ENCODE measurements at regions not wholly inside any gene's neighbourhood (a gene's known extent, or its start where the extent isn't known, plus 50 kb on each side); places are given as distances from the start of the nearest gene placed in this dataset.
"Not testable (repeated sequence)": the region's sequence is repeated elsewhere in the genome, so short reads cannot be mapped to it uniquely, and the experiment has no call there.

DNA sequence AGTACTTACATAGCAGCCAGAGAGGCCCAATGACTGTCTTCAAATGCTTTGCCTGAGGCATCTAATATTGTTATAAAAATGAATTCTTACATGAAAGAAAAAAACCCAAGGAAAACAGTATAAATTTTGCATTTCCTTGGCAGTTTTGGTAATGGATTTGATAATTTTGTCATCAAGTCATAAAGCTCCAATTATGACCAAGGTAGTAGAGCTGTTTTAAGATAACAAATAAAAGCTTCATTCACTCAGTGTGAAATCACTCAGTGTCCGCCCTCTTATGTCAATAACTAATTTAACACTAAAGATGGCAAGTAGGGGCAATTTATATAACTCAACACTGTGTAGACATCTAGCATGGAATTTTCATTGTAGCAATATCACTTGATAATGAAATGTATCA, 193.9 kb downstream of the ANKRD7 start:
- no peak for DNase-seq

DNA sequence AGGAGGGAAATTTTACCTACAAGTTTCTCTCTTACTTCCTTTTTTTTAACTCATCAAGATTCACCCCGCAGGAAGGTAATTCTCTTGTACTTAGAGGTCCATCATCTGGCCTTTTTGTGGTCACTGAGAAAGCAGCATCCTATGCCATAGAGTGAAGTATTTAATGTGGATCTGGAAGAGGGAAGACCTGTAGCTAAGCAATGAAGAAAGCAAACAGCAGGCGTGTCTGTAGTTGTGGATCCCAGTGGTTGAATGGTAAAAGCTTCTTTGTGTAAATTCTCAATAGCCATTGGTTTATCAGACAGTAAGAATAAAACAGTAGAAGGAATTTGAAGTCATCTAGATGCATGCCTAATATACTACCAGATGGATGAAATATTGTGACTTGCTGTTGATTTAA, 196.4 kb downstream of the ANKRD7 start:
- no peak for DNase-seq

DNA sequence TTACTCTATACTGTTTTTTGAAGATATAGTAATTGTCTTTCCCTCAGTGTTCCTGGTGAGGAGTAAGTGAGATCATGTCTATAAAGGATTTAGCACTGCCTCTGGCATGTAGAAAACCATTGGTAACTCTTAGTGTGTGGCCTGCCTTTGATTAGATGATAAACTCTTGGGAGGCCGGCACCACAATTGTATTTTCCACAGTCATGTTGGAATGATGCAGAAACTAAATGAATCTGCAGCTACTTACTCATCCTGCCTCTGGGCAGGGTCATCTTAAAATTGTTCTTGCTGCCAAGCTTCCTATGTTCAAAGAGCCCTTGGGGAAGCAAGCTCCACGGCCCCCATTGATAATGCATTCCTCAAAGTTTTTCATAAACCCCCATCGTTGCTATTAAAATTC, 204.6 kb downstream of the ANKRD7 start:
- DNase-seq: no peak

DNA sequence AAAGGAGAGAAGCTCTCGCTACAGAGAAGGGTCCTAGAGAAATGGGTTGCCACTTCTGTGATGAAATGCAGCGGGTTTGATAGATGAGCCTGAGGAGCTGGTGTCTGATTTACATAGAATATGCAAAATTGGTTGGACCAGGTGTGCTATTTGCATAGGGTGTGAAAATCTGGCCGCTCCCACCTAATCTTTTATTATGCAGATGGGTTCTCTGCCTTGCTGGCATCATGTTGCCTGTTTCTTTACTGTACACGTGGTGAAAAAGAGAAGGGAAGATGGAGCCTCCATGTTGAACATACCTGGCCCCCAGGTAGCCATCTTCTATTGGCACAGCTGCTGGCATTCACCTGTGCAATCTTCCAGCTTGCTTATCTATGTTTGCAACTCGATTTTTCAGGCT, 212.2 kb downstream of the ANKRD7 start:
- no peak for DNase-seq

DNA sequence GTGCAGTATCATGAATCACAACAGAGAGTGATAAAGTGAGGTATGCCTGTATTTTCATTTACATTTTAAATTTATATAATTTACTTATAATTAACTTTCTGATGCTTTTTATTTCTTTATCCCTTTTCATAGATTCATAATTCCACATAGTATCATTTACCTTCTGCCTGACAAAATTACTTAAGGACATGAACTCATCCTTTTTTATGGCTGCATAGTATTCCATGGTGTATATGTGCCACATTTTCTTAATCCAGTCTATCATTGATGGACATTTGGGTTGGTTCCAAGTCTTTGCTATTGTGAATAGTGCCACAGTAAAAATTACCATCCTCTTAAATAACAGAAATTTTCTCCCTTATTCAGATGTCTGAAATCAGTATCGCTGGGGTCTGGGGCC, 224.5 kb downstream of the ANKRD7 start:
- not testable (repeated sequence) for DNase-seq

DNA sequence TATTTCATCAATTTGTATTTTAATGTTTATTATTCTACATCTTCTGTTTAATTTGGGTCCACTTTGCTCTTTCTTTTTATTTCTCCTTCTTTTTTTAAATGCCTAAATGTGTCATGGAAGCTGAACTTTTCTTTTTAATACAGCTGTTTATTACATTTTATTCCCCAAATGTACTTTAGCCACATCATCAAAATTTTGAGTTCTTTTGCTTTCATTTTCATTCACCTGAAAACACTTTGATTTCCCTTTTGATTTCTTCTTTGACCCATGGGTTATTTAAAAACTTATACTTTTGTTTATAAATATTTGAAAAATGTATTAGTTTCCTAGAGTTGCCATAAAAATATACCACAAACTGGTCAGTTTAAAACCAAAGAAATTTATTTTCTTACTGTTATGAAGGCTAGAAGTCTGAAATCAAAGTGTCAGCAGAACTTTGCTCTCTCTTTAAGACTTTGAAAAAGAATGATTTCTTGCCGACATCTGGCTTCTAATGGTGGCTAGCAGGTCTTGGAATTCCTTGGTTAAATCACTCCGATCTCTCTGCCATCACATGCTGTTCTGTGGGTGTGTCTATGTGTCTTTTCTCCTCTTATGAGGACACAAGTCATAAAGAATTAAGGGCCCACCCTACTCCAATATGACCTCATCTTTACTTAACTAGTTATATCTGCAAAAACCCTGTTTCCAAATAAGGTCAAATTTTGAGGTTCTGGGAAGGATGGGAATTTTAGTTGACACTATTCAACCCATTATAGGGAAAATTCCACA, 225.5 kb downstream of the ANKRD7 start:
- DNase-seq: no peak

DNA sequence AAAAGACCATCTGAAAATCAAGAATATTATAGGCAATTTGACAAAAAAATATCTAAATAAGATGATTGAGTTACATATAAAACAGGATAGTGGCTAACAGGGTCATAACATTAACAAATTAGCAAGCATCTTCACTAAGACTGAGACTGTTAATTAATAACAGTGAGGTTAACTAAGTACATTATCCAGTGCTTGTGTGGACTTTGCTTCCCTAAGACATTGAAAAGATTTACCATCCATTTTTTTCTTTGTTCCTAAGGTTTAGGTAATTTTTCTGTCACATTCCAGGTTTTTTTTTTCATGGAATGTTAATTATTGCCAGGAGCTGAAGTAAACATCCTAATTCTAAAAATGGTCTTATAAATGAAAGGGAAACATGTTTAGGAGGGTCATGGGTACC, 227.6 kb downstream of the ANKRD7 start:
- DNase-seq: no peak

DNA sequence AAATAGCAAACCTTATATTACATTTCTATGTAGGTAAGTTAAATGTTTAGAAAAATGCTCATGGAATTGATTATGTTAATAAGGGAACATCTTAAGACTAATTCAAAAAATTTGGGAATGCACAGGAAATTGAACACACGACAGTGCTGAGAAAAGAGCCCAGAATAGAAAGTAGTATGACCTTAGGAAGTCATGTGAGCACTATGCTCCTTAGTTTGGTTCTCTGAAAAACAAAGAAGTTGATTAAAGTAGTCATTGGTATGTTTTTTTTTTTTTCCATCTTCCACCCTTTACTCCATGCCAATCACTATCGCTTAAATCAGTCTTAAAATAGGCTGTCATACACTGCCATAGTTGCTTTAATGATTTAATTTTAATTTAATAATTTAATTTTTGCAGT, 242.9 kb downstream of the ANKRD7 start:
- DNase-seq: no peak

DNA sequence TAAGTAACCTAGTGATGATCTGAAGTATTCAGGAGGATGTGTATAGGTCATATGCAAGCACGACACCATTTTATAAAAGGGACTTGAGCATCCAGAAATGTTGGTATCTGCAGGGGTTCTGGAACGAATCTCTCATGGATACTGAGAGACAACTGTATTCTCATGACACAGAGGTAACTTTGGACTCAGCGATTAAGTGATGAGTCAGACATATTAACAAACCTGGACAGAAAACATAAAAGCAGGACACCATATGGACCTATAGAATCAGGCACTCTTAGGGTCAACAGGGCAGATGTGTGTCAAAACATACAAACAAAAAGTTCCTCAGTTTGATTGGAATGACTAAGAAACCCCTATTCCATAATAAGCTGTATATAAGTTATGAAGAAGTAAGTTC, 248.1 kb downstream of the ANKRD7 start:
- DNase-seq: no peak

DNA sequence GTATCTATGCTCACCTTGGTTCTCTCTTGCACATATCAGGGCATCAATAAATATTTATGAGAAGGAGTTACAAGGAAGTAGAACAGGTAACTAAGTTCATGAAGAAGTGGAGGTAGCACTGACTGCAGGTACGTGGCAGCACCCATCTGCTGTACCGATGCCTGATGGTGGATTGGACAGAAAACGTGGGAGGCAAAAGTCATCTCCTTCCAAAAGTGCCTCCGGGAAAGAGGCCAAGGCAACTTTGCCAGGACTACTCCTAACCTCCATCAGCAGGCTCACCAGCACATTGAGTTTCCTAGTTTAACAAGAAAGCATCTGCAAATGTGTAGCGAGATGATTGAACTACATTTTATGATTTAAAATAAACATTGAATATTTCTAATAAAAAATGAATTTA, 248.8 kb downstream of the ANKRD7 start:
- DNase-seq: no peak

DNA sequence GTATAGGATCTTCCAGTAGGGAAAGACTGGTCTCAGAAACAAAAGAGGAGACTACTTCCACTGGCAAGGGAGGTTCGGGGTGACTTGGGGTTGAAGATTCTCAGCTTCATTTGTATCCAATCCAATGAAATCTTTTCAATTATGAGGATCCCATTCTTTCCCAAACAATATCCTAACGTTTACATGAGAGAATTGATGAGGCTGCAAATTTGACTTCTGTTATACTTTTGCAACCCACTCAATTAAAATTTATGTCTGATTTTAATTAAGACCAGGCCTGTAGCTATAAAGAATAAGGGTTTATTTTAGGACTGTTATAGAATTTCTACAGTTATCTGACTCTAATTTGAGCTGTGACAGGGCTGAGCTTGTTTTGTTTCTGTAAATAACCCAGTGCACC, 251.5 kb downstream of the ANKRD7 start:
- DNase-seq: no peak

DNA sequence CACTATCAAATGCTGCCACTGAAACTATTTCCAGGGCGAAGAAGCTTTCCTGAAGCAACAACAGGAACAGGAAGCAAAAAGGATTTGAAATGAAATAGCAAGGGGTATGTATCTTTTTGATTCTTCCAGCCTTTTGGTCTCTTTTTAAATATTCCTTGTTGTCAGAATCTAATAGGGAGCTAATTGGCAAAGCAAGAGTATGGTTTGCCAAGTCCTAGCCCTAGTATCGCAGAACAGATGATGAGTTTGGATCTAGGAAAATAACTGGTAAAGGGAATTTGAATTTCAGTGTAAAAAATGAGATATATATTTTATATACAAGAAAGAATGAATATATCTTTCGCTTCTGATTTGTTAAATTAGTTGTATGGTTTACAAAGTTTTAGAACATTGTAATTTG, 252.5 kb downstream of the ANKRD7 start:
- DNase-seq: no peak

DNA sequence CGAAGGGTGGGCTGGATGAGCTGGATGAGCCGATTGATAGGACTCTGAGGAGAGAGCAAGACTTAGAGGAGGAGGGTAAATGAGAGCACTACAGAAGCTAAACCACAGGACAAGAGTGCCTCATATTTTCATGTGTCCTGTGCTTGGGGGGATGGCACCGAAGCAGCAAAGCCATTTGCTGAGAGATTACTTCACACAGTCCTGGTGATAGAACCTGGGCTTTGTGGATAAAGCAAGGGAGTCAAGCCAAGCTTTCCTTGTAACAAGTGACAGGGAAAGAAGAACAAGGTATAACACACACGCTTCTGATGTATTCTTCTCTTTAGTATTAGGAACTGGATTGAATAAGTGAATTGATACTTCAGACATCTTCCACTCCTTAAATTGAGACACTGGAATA, 253.7 kb downstream of the ANKRD7 start:
- no peak for DNase-seq

DNA sequence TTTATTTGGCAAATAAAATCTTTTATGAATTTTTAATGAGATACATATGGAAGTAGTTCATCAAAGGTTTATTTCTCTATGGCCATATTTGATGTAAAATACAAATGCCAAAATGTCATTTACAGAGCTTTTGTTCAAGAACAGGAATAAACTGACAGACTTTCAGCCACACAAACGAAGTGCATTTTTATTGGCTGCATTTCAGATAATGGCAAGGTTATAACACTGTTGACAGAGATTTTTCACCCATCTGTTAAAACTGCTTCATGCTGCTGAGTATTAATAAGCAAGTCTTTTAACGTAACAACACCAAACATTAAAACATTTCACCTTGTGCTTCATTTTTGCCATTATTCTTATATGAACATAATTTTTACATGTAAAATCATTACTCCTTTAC, 254.4 kb downstream of the ANKRD7 start:
- DNase-seq: no peak

DNA sequence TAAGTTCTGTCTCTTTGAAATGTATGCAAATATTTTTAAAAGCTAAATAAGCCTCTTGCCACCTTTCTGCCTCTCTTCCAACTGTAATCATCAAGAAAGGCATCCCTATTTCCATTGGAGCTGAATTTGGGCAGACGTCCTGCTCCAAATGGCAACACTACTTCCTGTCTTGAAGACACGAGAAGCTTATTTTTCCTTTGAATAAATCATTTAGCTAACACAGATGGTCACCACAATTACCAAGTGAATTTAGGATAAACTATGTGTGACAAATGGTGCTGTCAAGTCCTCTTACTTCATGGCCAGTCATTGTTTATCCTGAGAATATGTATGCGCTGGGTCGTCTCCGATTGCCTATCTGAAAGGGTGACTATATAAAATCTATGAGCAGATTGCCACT, 268.0 kb downstream of the ANKRD7 start:
- no peak for DNase-seq

DNA sequence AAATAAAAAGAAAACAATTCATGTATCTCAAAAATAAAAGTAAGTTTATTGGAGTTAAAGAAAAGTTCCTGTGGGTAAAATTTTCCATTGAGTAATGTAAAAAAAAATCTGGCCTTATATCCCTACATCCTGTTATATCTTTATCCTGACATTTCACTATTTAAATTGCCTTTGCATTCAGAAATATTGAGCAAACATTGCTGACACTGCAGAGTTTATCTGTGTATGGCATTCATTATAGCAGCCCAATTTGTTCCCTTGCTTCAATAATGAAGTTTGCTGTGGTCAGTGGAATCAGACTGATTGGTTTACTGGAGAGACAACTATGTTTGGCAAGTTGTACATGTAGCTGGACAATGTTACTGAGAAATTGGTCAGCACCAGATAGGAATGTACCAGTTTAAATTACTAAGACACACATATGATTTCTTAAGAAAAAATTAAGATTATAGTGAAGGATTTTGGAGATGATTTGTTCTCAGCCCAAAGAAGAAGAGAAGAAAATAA, 271.7 kb downstream of the ANKRD7 start:
- DNase-seq: no peak

DNA sequence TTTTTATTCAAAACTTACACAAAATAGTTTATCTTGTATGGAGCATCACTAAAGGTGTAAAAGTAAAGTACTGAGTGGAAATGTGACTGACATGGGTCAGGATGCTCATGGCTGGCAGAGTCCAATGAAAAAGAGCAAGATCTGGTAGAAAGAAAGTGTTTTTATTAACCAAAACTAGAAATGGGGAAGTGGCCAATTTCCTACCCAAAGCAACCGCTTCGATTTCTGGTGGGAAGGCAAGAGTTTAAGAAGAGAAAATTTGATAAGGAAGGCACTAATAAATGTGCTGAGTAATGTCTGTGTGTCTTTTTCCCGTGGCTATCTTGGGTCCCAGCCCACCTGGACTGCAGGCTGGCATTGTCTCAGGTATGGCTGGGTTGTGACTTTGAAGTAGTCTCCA, 277.7 kb downstream of the ANKRD7 start:
- DNase-seq: no peak

DNA sequence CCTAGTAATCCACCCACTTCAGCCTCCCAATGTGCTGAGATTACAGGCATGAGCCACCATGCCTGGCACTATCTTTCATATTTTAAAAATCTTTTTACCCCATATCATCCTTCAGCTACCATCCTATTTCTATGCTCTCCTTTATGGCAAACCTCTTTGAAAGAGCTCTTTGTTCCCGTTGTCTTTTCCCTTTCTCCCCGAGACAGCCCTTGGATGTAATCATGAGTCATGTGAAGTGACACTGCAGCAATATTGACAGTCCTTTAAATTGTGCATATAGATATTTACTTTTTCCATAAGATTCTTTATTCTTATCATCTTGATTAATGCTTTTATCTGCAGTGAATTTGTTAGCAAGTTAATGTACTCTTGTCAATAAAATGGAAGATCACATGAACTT, 286.6 kb downstream of the ANKRD7 start:
- DNase-seq: no peak

DNA sequence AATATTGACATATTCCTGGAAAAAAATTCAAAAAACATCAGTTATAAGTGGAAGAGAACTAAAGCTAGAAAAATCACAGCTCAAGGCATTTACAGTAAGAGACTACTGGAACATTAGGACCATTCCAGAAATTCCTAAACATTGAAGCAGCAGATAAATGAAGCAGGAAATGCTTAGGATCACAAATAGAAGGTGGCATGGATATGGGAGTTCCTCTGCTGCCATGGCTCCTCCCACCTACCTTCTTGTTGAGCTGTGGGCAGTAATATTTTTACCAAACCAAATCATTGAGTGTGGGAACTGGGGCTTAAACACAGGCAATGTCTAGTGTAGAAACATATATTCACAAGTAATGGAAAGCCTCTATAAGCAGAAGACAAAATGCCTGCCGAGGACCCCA, 292.8 kb downstream of the ANKRD7 start:
- no peak for DNase-seq

DNA sequence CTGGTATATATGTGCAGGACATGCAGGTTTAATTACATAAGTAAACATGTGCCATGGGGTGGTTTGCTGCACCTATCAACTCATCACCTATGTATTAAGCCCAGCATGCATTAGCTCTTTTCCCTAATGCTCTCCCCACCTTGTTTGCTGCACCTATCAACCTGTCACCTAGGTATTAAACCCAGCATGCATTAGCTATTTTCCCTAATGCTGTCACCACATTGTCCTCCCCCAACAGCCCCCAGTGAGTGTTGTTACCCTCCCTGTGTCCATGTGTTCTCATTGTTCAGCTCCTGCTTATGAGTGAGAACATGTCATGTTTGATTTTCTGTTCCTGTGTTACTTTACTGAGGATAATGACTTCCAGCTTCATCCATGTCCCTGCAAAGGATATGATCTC, 300.5 kb downstream of the ANKRD7 start:
- no peak for DNase-seq

DNA sequence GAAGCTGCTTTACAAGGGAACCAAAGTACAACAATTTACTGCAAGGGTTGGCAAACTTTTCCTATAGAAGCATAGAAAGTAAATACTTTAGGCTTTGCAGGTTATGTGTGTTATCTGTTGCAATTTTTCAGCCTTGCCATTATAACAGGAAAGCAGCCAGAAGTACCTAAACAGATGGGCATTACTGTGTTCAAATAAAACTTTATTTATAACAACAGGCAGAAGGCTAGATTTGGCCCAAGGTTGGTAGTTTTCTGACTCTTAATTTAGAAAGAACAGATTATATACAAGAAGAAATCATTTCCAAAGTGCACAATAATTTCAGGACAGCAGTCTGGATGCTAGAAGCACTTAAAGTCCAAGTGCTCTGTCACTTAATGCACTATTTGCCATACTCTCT, 307.1 kb downstream of the ANKRD7 start:
- DNase-seq: no peak

DNA sequence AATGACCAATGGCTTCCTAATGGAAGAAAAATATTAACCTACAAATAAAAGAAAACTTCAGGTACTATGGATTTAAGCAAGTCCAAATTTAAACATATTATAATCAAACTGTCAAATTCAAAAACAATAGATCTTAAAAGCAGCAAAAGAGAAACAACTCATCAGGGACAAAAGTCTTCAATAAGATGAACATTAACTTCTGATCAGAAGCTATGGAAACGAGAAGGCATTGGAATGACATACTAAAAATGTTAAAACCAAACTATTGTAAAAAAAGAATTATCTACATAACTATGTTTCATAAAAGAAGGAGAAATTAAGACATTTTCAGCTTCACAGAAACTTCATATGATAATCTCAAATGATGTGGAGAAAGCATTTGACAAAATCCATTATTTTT, 334.7 kb downstream of the ANKRD7 start:
- DNase-seq: no peak

DNA sequence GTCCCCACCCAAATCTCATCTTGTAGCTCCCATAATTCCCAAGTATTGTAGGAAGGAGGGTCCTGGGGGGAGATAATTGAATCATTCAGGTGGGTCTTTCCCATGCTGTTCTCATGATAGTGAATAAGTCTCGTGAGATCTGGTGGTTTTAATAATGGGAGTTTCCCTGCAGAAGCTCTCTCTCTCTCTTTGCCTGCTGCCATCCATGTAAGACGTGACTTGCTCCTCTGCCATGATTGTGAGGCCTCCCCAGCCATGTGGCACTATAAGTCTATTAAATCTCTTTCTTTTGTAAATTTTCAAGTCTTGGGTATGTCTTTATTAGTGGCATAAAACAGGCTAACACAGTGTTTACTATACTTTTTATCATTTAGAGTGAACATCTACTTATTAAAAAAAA, 338.8 kb downstream of the ANKRD7 start:
- DNase-seq: no peak

DNA sequence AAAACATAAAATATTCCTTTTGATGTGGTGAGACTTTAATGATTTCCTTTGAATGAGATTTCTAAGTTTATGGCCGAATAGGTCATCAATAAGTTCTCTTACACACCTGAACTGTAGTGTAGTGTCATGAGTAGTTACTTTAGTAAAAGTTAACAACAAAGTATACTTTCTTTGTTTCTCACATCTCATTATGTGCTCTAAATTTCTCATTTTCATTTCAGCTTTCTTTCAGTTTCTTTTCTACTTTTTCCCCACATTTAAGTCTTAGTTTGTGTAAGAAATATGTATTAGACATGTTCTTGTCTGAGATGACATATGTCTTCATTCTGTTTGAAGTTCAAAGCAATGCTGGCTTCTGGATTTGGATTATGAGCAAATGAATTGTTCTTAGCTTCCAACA, 348.1 kb downstream of the ANKRD7 start:
- DNase-seq: no peak

DNA sequence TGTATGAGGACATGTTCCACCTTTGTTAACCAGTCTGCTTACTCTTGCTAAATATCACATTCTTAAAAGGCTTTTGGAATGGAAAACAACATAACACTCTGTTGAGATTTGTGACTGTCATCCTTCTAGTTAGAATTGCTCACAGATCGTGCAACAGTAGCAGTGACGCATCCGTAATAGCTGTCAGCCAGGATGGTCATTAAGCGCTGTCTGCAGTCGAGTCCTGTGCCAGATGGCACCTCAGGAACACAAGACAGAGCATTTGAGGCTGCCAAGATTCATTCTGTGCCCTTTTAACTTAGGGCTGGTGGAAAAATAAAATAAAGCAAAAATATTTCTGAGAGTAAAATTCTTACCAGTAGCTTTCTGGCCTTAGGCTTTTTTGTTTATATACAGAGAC, 348.6 kb downstream of the ANKRD7 start:
- DNase-seq: no peak
